ACC112 (cell line): ENCODE measurements at regions not wholly inside any gene's neighbourhood (a gene's known extent, or its start where the extent isn't known, plus 50 kb on each side); places are given as distances from the start of the nearest gene placed in this dataset.

ENCODE experiments used
- H2AFZ ChIP-seq: fragments of 200-600 bp; sonication (generic); one replicate; pipeline ENCODE4 v1.6.0; 2017; ENCODE audit warnings: antibody characterized with exemption, low read length; ENCODE audit not compliant: unreplicated experiment
- H3K27ac ChIP-seq: fragments of 200-600 bp; sonication (generic); 2 replicates; pipeline ENCODE4 v1.5.1; 2014; ENCODE audit warnings: low read depth, mild to moderate bottlenecking, antibody characterized with exemption, low read length, moderate library complexity
- H3K27me3 ChIP-seq: fragments of 200-600 bp; sonication (generic); 2 replicates; pipeline ENCODE4 v1.6.1; 2014; ENCODE audit warnings: mild to moderate bottlenecking, antibody characterized with exemption, low read length, moderate library complexity, mixed read lengths; ENCODE audit not compliant: insufficient read depth
- H3K36me3 ChIP-seq: fragments of 200-600 bp; sonication (generic); 2 replicates; pipeline ENCODE4 v1.6.1; 2016; ENCODE audit warnings: mild to moderate bottlenecking, antibody characterized with exemption, low read length, moderate library complexity, mixed read lengths; ENCODE audit not compliant: insufficient read depth
- H3K4me1 ChIP-seq: fragments of 200-600 bp; sonication (generic); one replicate; pipeline ENCODE4 v1.6.1; 2016; ENCODE audit warnings: low read length, mixed read lengths; ENCODE audit not compliant: insufficient read depth, unreplicated experiment, control insufficient read depth
- H3K4me3 ChIP-seq: fragments of 200-600 bp; sonication (generic); 2 replicates; pipeline ENCODE4 v1.5.1; 2014; ENCODE audit warnings: mild to moderate bottlenecking, low read depth, low read length
- H3K79me2 ChIP-seq: fragments of 200-600 bp; sonication (generic); one replicate; pipeline ENCODE4 v1.6.0; 2016; ENCODE audit warnings: low read length; ENCODE audit not compliant: control insufficient read depth, unreplicated experiment, insufficient read depth

DNA sequence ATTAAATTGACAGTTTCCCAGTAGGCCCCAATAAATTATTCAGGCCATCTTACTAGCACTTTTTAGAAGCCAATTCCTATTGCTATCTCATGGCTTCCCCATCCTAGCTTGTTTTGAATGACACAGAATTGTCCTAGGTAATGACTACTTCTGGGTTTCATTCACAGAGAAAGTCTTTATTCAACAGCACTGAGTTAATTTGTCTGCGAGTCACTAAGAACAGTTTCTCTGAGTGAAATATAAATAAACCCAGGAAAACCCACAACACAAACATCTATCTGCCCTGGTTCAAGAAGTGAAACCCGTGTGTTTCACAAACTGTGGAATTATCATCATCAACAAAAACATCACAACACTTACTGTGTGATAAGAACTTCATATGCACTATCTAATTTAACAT, 1366.8 kb downstream of the EPHA7 start:
- Histone ChIP-seq H3K36me3 (no peaks in the 10 kb centered on the region), H3K27me3 (no peaks in the 10 kb centered on the region), H3K4me3 (no peak overlapping the region), H3K27ac (no peak overlapping the region), H3K79me2 (no peaks in the 10 kb centered on the region), H2AFZ (no peak overlapping the region), H3K4me1 (no peaks in the 10 kb centered on the region)

DNA sequence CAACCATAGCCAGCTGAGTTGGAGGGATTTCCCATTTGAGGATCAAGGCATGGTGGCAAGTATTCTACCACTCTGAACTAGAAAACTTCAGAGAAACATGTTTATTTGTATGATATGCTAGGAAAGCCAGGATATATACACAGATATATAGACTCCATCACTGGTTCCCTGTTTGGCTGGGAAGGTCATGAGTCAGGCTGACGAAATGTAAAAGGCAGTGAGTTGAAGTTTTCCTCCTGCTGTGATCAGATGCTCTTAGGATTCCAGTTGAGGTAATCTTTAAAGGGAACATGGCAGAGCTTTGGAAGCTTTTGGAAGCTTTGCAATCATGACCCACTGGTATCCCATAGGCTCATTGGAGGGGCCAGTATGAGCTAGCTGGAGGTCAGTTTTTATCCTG, 1369.1 kb downstream of the EPHA7 start:
- Histone ChIP-seq H3K36me3 (no peaks in the 10 kb centered on the region), H3K79me2 (no peaks in the 10 kb centered on the region), H2AFZ (no peak overlapping the region), H3K4me1 (no peaks in the 10 kb centered on the region), H3K4me3 (no peak overlapping the region), H3K27me3 (no peaks in the 10 kb centered on the region), H3K27ac (no peak overlapping the region)

DNA sequence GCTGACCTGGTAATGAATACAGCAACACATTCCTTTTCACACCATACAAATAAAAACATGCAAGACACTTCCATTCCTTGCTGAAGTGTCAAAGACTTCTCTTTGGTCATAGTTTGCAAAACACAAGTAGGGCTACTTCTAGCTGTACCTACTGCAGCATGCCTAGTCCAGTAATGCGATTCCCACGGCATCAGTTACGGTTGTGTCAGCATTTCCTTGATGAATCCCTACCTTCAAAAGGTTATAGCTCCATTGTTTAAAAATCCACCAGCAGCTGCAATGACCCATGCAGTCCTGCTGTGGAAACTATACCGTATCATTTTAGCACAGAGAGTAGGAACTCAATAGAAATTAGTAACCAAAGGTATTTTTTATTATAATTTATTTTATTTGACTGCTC, 1371.5 kb downstream of the EPHA7 start:
- Histone ChIP-seq H3K79me2 (no peaks in the 10 kb centered on the region), H2AFZ (no peak overlapping the region), H3K27ac (no peak overlapping the region), H3K4me1 (no peaks in the 10 kb centered on the region), H3K36me3 (no peaks in the 10 kb centered on the region), H3K4me3 (no peak overlapping the region), H3K27me3 (no peaks in the 10 kb centered on the region)

DNA sequence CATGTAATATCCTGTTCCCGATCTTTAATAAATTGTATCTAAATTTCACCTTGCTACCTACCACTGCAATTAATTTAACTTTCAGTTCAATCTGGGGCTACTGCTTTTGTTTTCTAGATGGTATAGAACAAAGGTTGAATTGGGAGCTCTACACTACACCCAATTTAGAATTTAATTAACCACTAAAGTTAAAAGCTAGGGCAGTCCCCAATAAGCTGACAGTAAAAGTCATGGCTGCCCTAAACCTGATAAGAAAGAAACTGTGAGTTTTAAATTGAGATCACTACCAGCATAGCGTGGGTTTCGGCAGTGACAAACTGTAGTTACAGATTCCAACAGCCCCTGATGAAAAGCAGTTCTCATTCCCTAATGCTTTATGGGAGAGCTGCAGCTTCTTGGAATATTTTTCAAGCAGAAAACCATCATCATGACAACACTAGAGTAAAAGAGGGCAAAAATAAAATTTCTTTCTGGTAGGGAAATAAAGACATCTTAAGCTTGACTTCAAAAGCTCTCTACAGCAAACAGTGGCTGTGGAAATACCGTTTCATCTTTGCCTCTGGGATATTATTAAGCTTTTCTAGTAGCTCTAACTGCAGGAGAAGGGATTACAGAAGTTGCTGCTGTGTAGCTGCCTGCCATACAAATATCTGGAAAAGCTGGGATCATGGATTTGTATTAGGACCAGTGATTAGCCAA, 1372.1 kb downstream of the EPHA7 start:
- H3K4me1 ChIP-seq = no peaks in the 10 kb centered on the region
- H2AFZ ChIP-seq = no peak overlapping the region
- H3K79me2 ChIP-seq = no peaks in the 10 kb centered on the region
- no peaks in the 10 kb centered on the region for H3K27me3 ChIP-seq
- H3K36me3 ChIP-seq = no peaks in the 10 kb centered on the region
- no peak overlapping the region for H3K27ac ChIP-seq
- H3K4me3 ChIP-seq = no peak overlapping the region

DNA sequence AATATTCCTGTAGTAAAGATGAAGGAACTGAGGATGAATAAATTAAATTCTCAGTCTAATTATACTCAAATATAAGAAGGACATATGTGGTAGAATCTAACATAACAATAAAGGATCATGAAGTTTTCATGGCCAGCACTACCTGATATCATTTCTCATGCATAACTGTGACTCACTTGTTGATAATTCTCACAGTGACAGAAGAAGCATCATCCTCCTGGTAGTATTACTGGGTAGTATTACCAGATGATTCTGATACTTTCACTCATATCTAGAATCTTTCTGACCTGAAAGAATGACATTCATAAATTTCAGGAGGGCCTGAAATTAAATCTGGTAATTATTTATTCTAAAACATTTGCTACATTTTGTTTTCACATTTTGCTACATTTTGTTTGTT, 1375.0 kb downstream of the EPHA7 start:
- Histone ChIP-seq H3K36me3 (no peaks in the 10 kb centered on the region), H2AFZ (no peak overlapping the region), H3K4me3 (no peak overlapping the region), H3K27ac (no peak overlapping the region), H3K79me2 (no peaks in the 10 kb centered on the region), H3K27me3 (no peaks in the 10 kb centered on the region), H3K4me1 (no peaks in the 10 kb centered on the region)

DNA sequence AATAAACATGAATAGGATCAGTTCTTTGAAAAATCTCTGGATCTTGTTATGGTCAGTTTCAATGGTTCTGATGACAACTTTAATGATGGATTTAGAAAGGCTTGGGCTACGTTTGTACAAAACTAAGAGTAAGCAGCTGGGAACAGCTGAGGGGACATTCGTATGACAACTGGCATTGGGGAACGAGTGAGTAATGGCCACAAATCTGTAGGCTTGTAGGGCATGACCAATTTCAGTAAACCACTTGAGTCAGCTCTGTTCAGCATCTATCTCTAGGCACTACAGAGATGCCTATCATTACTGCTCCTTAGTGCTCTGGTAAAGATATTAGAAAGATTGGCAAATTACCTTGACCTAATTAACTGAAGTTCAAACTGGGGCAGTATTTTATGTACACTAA, 1375.6 kb downstream of the EPHA7 start:
- H3K4me1 ChIP-seq = no peaks in the 10 kb centered on the region
- H3K36me3 ChIP-seq = no peaks in the 10 kb centered on the region
- H3K4me3 ChIP-seq = no peak overlapping the region
- no peaks in the 10 kb centered on the region for H3K27me3 ChIP-seq
- H3K79me2 ChIP-seq = no peaks in the 10 kb centered on the region
- H2AFZ ChIP-seq = no peak overlapping the region
- no peak overlapping the region for H3K27ac ChIP-seq

DNA sequence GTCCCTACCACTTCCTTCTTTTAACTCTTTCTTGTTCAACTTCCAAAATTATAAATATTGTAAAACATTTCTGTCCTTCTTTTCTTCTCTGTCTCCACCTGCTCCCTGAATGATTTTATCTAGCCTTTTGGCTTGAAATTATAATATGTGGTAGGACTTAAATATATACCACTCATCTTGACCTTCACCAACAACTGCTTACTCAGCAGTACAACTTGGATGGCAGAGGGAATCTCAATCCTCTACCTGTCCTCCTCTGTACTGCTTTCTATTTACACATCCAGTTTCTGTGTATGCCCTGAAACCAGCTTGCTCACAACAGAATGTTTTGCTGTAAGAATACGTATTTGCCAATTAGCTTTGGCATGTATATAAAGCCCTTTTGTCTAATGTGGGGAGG, 1392.5 kb downstream of the EPHA7 start:
- no peaks in the 10 kb centered on the region for H3K4me1 ChIP-seq
- H3K27me3 ChIP-seq = no peaks in the 10 kb centered on the region
- H3K79me2 ChIP-seq = no peaks in the 10 kb centered on the region
- no peaks in the 10 kb centered on the region for H3K36me3 ChIP-seq
- no peak overlapping the region for H2AFZ ChIP-seq
- H3K27ac ChIP-seq = no peak overlapping the region
- H3K4me3 ChIP-seq = no peak overlapping the region

DNA sequence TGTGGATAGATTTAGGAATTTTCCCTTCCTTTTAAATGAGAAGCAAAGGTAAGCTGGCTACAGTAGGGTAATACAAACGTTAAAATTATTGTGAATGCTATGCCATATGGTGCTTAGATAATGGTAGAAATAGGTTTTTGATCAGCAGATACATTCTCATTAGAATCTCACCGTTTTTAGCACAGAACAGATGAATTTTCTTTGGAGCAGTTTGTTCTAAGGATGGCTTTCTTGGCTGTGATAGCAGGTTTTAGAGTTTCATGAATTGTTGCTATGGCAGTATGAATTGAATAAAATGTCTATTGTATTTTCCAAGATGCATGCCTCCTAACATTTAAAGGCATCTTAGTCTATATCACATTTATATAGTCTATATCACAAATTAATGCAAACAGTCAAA, 1394.5 kb downstream of the EPHA7 start:
- Histone ChIP-seq H3K79me2 (no peaks in the 10 kb centered on the region), H3K27me3 (no peaks in the 10 kb centered on the region), H3K4me1 (no peaks in the 10 kb centered on the region), H3K4me3 (no peak overlapping the region), H3K27ac (no peak overlapping the region), H3K36me3 (no peaks in the 10 kb centered on the region), H2AFZ (no peak overlapping the region)

DNA sequence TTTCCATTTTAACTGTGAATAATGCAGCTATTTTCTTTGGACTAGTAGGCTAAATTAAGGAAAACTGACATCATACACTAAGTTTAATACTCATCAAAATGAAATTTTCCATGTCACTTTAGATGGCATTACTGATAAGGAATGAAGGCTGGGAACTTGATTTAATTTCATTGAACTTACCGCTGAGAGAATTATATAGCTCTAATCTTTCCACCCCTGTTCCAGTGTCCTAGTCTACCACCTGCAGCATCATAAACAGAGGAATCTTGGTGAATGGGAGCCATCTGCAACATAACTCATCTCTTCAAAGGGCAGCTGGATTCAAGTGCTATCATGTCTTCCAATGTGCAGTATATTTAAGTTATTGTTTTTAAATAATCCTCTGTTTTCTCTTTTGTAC, 1395.2 kb downstream of the EPHA7 start:
- Histone ChIP-seq H2AFZ (no peak overlapping the region), H3K27me3 (no peaks in the 10 kb centered on the region), H3K4me3 (no peak overlapping the region), H3K27ac (no peak overlapping the region), H3K36me3 (no peaks in the 10 kb centered on the region), H3K79me2 (no peaks in the 10 kb centered on the region), H3K4me1 (no peaks in the 10 kb centered on the region)

DNA sequence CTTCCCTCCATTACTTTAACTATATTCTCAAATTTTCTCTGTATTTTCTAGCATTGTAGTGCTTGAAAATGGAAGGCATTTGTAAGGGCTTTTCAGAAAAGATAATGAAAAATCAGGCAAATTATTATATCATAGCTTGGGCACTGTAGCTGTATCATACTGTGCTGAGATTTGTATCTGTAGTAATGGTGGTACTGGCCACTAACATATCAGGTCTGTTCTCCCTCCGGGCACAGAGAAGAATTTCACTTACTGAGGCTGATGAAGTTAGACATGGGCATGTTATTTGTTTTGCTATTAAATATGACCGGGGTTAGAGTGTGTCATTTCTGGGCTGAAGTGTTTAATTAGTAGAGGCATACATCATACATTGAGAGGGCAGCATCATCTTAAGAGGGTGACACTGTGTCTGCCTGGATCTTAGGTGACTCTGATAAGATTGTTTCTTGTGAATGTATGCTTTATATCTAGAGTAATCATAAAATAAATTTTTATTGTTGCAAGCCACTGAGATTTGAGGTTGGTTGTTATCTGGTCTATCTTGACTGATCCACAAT, 1395.9 kb downstream of the EPHA7 start:
- Histone ChIP-seq H3K27ac (no peak overlapping the region), H3K79me2 (no peaks in the 10 kb centered on the region), H2AFZ (no peak overlapping the region), H3K36me3 (no peaks in the 10 kb centered on the region), H3K4me3 (no peak overlapping the region), H3K27me3 (no peaks in the 10 kb centered on the region), H3K4me1 (no peaks in the 10 kb centered on the region)

DNA sequence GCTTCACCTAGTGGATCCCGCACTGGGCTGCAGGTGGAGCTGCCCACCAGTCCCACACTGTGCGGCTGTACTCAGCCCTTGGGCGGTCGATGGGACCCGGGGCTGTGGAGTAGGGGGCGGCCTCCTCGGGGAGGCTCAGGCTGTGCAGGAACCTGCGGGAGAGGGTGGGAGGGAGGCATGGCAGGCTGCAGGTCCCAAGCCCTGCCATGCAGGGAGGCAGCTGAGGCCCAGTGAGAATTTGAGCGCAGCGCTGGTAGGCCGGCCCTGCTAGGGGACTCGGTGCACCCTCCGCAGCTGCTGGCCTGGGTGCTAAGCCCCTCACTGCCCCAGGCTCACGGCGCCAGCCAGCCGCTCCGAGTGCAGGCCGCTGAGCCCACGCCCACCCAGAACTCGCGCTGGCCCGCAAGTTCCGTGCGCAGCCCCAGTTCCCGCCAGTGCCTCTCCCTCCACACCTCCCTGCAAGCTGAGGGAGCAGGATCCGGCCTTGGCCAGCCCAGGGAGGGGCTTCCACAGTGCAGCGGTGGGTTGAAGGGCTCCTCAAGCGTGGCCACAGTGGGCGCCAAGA, 1407.6 kb downstream of the EPHA7 start:
- H3K27ac ChIP-seq = no peak overlapping the region
- H3K36me3 ChIP-seq = no peaks in the 10 kb centered on the region

More for the DNA sequence above, 1407.6 kb downstream of the EPHA7 start:
- no peaks in the 10 kb centered on the region for H3K27me3 ChIP-seq
- H3K79me2 ChIP-seq = no peaks in the 10 kb centered on the region
- no peak overlapping the region for H3K4me3 ChIP-seq
- H3K4me1 ChIP-seq = no peaks in the 10 kb centered on the region
- H2AFZ ChIP-seq = no peak overlapping the region
